Type B pancreatic cell (in vitro differentiated cells): ENCODE measurements at regions not wholly inside any gene's neighbourhood (a gene's known extent, or its start where the extent isn't known, plus 50 kb on each side); places are given as distances from the start of the nearest gene placed in this dataset.

Source experiments
- DNase-seq: peaks from one replicate; pipeline ENCODE4 v3.0.0; 2021; ENCODE audit warnings: mixed read lengths; ENCODE audit not compliant: unreplicated experiment; ENCODE audit errors: extremely low spot score
- H3K27ac Mint-ChIP-seq: 2 replicates; pipeline ENCODE4 v1.8.0; 2021; ENCODE audit warnings: mild to moderate bottlenecking, mixed read lengths
- H3K27me3 Mint-ChIP-seq: 2 replicates; pipeline ENCODE4 v1.8.0; 2021; ENCODE audit warnings: mixed read lengths
- H3K36me3 Mint-ChIP-seq: 2 replicates; pipeline ENCODE4 v1.8.0; 2021; ENCODE audit warnings: mixed read lengths
- H3K4me1 Mint-ChIP-seq: one replicate; pipeline ENCODE4 v1.8.0; 2021; ENCODE audit warnings: mixed read lengths; ENCODE audit not compliant: unreplicated experiment
- H3K4me3 Mint-ChIP-seq: 2 replicates; pipeline ENCODE4 v1.8.0; 2021; ENCODE audit warnings: mild to moderate bottlenecking, mixed read lengths
- H3K9me3 Mint-ChIP-seq: 2 replicates; pipeline ENCODE4 v1.8.0; 2021; ENCODE audit warnings: mixed read lengths
- CTCF ChIP-seq: fragments of 200-600 bp; sonication (generic); conservative IDR thresholded peaks from 2 replicates; pipeline ENCODE4 v1.5.0; 2021; ENCODE audit warnings: antibody characterized with exemption, mild to moderate bottlenecking

- peak overlapping the region; percentile 67 for H3K27ac Mint-ChIP-seq
- H3K4me3 Mint-ChIP-seq: no peak overlapping the region
- TF ChIP-seq CTCF: no peak
- H3K4me1 Mint-ChIP-seq: peaks cover 72% of the 10 kb centered on the region
- H3K9me3 Mint-ChIP-seq: no peaks in the 10 kb centered on the region
- no peak for DNase-seq
- H3K36me3 Mint-ChIP-seq: no peaks in the 10 kb centered on the region
- H3K27me3 Mint-ChIP-seq: no peaks in the 10 kb centered on the region
Measured at GRCh38 chr15:62899090-62899493, 143.5 kb upstream of the TPM1 start.

- no peak overlapping the region for H3K4me3 Mint-ChIP-seq
- DNase-seq: no peak
- H3K27ac Mint-ChIP-seq: peak overlapping the region; percentile 67
- no peaks in the 10 kb centered on the region for H3K9me3 Mint-ChIP-seq
- H3K4me1 Mint-ChIP-seq: peaks cover 72% of the 10 kb centered on the region
- TF ChIP-seq CTCF: no peak
- no peaks in the 10 kb centered on the region for H3K27me3 Mint-ChIP-seq
- H3K36me3 Mint-ChIP-seq: no peaks in the 10 kb centered on the region
Measured at GRCh38 chr15:62900071-62900802, 142.3 kb upstream of the TPM1 start.

GRCh38 chr15:62901087-62901486 lies 141.5 kb upstream of the TPM1 start:
- no peak overlapping the region for H3K27ac Mint-ChIP-seq
- no peaks in the 10 kb centered on the region for H3K36me3 Mint-ChIP-seq
- DNase-seq: no peak
- H3K27me3 Mint-ChIP-seq: no peaks in the 10 kb centered on the region
- no peak for TF ChIP-seq CTCF
- no peaks in the 10 kb centered on the region for H3K9me3 Mint-ChIP-seq
- peaks cover 64% of the 10 kb centered on the region for H3K4me1 Mint-ChIP-seq
- no peak overlapping the region for H3K4me3 Mint-ChIP-seq

- Mint-ChIP-seq H3K36me3 (no peaks in the 10 kb centered on the region), H3K4me1 (peaks cover 54% of the 10 kb centered on the region), H3K27me3 (no peaks in the 10 kb centered on the region), H3K27ac (peak overlapping the region; percentile 45), H3K9me3 (no peaks in the 10 kb centered on the region), H3K4me3 (no peak overlapping the region)
- TF ChIP-seq CTCF: no peak
- DNase-seq: no peak
Measured at GRCh38 chr15:62901909-62902546, 140.5 kb upstream of the TPM1 start.

GRCh38 chr15:62902821-62903220 lies 139.7 kb upstream of the TPM1 start:
- no peak for TF ChIP-seq CTCF
- Mint-ChIP-seq H3K36me3 (no peaks in the 10 kb centered on the region), H3K9me3 (no peaks in the 10 kb centered on the region), H3K4me1 (peaks cover 48% of the 10 kb centered on the region), H3K27ac (no peak overlapping the region), H3K4me3 (no peak overlapping the region), H3K27me3 (no peaks in the 10 kb centered on the region)
- DNase-seq: no peak
